ENCODE measurements at regions not wholly inside any gene's neighbourhood (a gene's known extent, or its start where the extent isn't known, plus 50 kb on each side); places are given as distances from the start of the nearest gene placed in this dataset.
A peak's percentile ranks its signal among the peaks of the same experiment; 100 is the strongest.

- H3K9ac ChIP-seq (ENCODE audit: low read depth, low read length) = no peak overlapping the region
- no peaks in the 10 kb centered on the region for H4K20me1 ChIP-seq (ENCODE audit: insufficient read depth, low read length)
- ATAC-seq (ENCODE audit: insufficient read depth, low read depth) (peak; percentile 50; the same call in 2 of the 3 replicates), DNase-seq (no peak)
- no peaks in the 10 kb centered on the region for H3K27me3 ChIP-seq (ENCODE audit: insufficient read depth, low read length, poor library complexity)
- peaks cover 2% of the 10 kb centered on the region for H3K9me3 ChIP-seq (ENCODE audit: insufficient read depth, low read length, severe bottlenecking)
- H3K4me2 ChIP-seq (ENCODE audit: insufficient read depth, low read length) = no peak overlapping the region
- TF ChIP-seq EZH2 (IDR thresholded peaks at IDR 0.05; ENCODE audit: borderline replicate concordance, low read depth, low read length, severe bottlenecking) (no peak), CTCF (IDR thresholded peaks at IDR 0.05; ENCODE audit: borderline replicate concordance, extremely low read depth, low read length, poor library complexity, severe bottlenecking) (no peak)
- no peak overlapping the region for H2AFZ ChIP-seq (ENCODE audit: low read depth, low read length)
- H3K27ac ChIP-seq (ENCODE audit: low read length) = no peak overlapping the region
- no peaks in the 10 kb centered on the region for H3K4me1 ChIP-seq (ENCODE audit: insufficient read depth, low read length)
- no peak overlapping the region for H3K4me3 ChIP-seq (ENCODE audit: low read depth in 1 of 2, low read length in 2 of 2)
- no peaks in the 10 kb centered on the region for H3K36me3 ChIP-seq (ENCODE audit: insufficient read depth, low read length)
- H3K79me2 ChIP-seq (ENCODE audit: insufficient read depth, low read length) = no peaks in the 10 kb centered on the region
Observed at GRCh38 chr5:120960510-120960909, 496.4 kb downstream of the PRR16 start.

- Histone ChIP-seq H3K4me1 (ENCODE audit: insufficient read depth, low read length) (no peaks in the 10 kb centered on the region), H3K27me3 (ENCODE audit: insufficient read depth, low read length, poor library complexity) (no peaks in the 10 kb centered on the region), H3K79me2 (ENCODE audit: insufficient read depth, low read length) (no peaks in the 10 kb centered on the region), H3K4me2 (ENCODE audit: insufficient read depth, low read length) (no peak overlapping the region), H3K9ac (ENCODE audit: low read depth, low read length) (no peak overlapping the region), H3K9me3 (ENCODE audit: insufficient read depth, low read length, severe bottlenecking) (no peaks in the 10 kb centered on the region), H3K4me3 (ENCODE audit: low read depth in 1 of 2, low read length in 2 of 2) (no peak overlapping the region), H3K36me3 (ENCODE audit: insufficient read depth, low read length) (no peaks in the 10 kb centered on the region), H2AFZ (ENCODE audit: low read depth, low read length) (no peak overlapping the region), H3K27ac (ENCODE audit: low read length) (no peak overlapping the region), H4K20me1 (ENCODE audit: insufficient read depth, low read length) (no peaks in the 10 kb centered on the region)
- no peak for TF ChIP-seq EZH2 (IDR thresholded peaks at IDR 0.05; ENCODE audit: borderline replicate concordance, low read depth, low read length, severe bottlenecking)
- TF ChIP-seq CTCF (IDR thresholded peaks at IDR 0.05; ENCODE audit: borderline replicate concordance, extremely low read depth, low read length, poor library complexity, severe bottlenecking) = no peak
- DNase-seq (no peak), ATAC-seq (ENCODE audit: insufficient read depth, low read depth) (no peak)
Observed at GRCh38 chr5:120967366-120967765, 503.3 kb downstream of the PRR16 start.

DNA sequence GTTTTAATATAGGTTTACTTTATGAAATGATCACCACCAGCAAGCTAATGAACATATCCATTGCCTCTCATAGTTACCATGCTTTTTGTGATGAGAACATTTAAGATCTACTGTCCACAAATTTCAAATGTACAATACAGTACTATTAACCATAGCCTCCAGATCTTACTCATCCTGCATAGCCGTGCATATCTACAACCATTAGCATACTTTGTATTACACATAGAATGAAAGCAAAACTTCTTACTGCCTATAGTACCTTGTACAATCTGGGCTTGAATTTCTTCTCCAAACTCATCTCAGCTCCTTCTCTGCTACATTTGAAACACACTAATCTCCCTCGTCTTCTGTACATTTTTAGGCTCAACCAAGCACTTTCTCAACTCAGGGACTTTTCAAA, 510.6 kb downstream of the PRR16 start:
- Histone ChIP-seq H3K4me1 (ENCODE audit: insufficient read depth, low read length) (no peaks in the 10 kb centered on the region), H3K36me3 (ENCODE audit: insufficient read depth, low read length) (no peaks in the 10 kb centered on the region), H3K27me3 (ENCODE audit: insufficient read depth, low read length, poor library complexity) (no peaks in the 10 kb centered on the region), H3K79me2 (ENCODE audit: insufficient read depth, low read length) (no peaks in the 10 kb centered on the region), H3K4me2 (ENCODE audit: insufficient read depth, low read length) (no peak overlapping the region), H3K9ac (ENCODE audit: low read depth, low read length) (no peak overlapping the region), H4K20me1 (ENCODE audit: insufficient read depth, low read length) (no peaks in the 10 kb centered on the region), H2AFZ (ENCODE audit: low read depth, low read length) (no peak overlapping the region), H3K4me3 (ENCODE audit: low read depth in 1 of 2, low read length in 2 of 2) (no peak overlapping the region), H3K9me3 (ENCODE audit: insufficient read depth, low read length, severe bottlenecking) (peaks cover 3% of the 10 kb centered on the region), H3K27ac (ENCODE audit: low read length) (no peak overlapping the region)
- ATAC-seq (ENCODE audit: insufficient read depth, low read depth) (no peak), DNase-seq (no peak)
- no peak for TF ChIP-seq CTCF (IDR thresholded peaks at IDR 0.05; ENCODE audit: borderline replicate concordance, extremely low read depth, low read length, poor library complexity, severe bottlenecking)
- no peak for TF ChIP-seq EZH2 (IDR thresholded peaks at IDR 0.05; ENCODE audit: borderline replicate concordance, low read depth, low read length, severe bottlenecking)

DNA sequence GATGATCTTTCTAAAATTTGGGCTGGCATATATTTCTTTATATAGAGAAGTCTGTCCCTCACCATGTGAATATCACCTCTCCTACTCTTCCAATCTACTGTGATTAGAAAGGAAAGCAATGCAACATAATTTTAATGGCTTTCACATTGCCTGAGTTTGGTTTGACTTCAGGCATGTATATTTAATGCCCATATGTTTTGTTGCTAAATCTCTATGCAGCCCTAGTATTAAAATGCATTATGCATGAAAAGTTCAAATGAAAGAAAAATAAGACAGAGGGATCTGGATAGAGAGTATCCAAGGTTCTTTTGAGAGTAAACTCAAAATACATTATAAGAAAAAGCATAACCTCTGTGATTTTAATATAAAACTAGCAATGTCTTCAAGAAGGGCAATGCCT, 518.3 kb downstream of the PRR16 start:
- Histone ChIP-seq H3K27ac (ENCODE audit: low read length) (no peak overlapping the region), H3K9me3 (ENCODE audit: insufficient read depth, low read length, severe bottlenecking) (peaks cover 3% of the 10 kb centered on the region), H3K27me3 (ENCODE audit: insufficient read depth, low read length, poor library complexity) (no peaks in the 10 kb centered on the region), H3K9ac (ENCODE audit: low read depth, low read length) (no peak overlapping the region), H4K20me1 (ENCODE audit: insufficient read depth, low read length) (no peaks in the 10 kb centered on the region), H3K79me2 (ENCODE audit: insufficient read depth, low read length) (no peaks in the 10 kb centered on the region), H3K4me3 (ENCODE audit: low read depth in 1 of 2, low read length in 2 of 2) (no peak overlapping the region), H2AFZ (ENCODE audit: low read depth, low read length) (no peak overlapping the region), H3K4me1 (ENCODE audit: insufficient read depth, low read length) (no peaks in the 10 kb centered on the region), H3K36me3 (ENCODE audit: insufficient read depth, low read length) (no peaks in the 10 kb centered on the region), H3K4me2 (ENCODE audit: insufficient read depth, low read length) (no peak overlapping the region)
- no peak for TF ChIP-seq CTCF (IDR thresholded peaks at IDR 0.05; ENCODE audit: borderline replicate concordance, extremely low read depth, low read length, poor library complexity, severe bottlenecking)
- no peak for TF ChIP-seq EZH2 (IDR thresholded peaks at IDR 0.05; ENCODE audit: borderline replicate concordance, low read depth, low read length, severe bottlenecking)
- no peak for ATAC-seq (ENCODE audit: insufficient read depth, low read depth)
- DNase-seq = no peak
